ENCODE measurements at regions not wholly inside any gene's neighbourhood (a gene's known extent, or its start where the extent isn't known, plus 50 kb on each side); places are given as distances from the start of the nearest gene placed in this dataset.

DNA sequence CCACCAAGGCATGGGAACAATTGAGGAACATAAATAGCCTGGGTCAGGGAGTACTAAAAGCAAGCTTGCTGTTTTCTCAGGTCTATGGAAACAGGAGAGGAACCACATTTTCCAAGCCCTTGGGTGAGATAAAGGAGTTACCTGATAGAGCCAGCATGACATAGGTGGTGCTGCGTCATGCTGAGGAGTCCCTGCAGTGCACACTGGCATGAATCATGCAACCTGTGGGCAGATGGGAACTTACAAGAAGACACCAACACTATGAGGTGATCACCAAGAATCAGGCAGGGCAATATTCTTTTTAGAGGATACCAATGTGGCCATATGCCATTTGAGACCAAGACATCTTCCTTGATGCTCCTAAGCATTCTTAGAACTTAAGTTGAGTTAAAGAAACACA is 531.8 kb downstream of the ZEB2 start:
- POLR2A ChIA-PET (ENCODE audit: low non-redundant PET) = no interaction called here
- Histone ChIP-seq H3K27me3 (replicated peaks; ENCODE audit: insufficient read depth, low read depth, low read length, poor library complexity) (no peaks in the 10 kb centered on the region), H3K4me1 (ENCODE audit: insufficient read depth, low read length, poor library complexity, severe bottlenecking) (no peaks in the 10 kb centered on the region), H3K27ac (ENCODE audit: low read depth, low read length, poor library complexity, severe bottlenecking) (no peak overlapping the region), H3K4me3 (ENCODE audit: low read depth, low read length, poor library complexity, severe bottlenecking) (no peak overlapping the region), H3K9me3 (ENCODE audit: low read depth, low read length, poor library complexity, severe bottlenecking) (peaks cover 8% of the 10 kb centered on the region), H3K36me3 (ENCODE audit: insufficient read depth, low read length, poor library complexity, severe bottlenecking) (no peaks in the 10 kb centered on the region)
- intact Hi-C loops (cut with micrococcal nuclease; ENCODE audit: unreplicated experiment) = no loop called here
- no TSS peak for BruUV-seq (replicated peaks)
- CTCF ChIA-PET = no interaction called here
- TF ChIP-seq EZH2 (IDR thresholded peaks at IDR 0.05; ENCODE audit: borderline replicate concordance, low read depth, low read length, poor library complexity, severe bottlenecking) = no peak
- TF ChIP-seq, protein P1, sequence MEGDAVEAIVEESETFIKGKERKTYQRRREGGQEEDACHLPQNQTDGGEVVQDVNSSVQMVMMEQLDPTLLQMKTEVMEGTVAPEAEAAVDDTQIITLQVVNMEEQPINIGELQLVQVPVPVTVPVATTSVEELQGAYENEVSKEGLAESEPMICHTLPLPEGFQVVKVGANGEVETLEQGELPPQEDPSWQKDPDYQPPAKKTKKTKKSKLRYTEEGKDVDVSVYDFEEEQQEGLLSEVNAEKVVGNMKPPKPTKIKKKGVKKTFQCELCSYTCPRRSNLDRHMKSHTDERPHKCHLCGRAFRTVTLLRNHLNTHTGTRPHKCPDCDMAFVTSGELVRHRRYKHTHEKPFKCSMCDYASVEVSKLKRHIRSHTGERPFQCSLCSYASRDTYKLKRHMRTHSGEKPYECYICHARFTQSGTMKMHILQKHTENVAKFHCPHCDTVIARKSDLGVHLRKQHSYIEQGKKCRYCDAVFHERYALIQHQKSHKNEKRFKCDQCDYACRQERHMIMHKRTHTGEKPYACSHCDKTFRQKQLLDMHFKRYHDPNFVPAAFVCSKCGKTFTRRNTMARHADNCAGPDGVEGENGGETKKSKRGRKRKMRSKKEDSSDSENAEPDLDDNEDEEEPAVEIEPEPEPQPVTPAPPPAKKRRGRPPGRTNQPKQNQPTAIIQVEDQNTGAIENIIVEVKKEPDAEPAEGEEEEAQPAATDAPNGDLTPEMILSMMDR (conservative IDR thresholded peaks at IDR 0.05; ENCODE audit: low read depth, low read length) = no peak
- no peak for DNase-seq (ENCODE audit: low spot score)

DNA sequence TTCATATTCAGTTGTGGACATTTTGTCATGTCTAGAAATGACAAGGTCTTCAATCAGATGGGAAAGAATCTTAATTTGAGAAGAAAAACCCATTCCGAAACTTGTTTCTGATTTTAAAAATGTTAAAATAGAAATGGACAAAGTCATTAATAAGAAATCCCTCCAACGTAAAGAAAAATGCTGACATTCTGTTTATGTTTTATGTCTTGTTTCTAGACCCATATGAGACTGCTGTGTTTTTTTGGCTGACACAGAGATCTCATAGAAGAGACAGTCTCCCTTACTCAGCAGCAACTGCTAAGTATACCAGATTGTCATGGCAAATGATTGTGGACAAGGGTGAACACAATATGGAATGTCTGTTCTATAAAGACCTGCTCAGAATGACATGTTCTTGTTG is 538.5 kb downstream of the ZEB2 start:
- no peaks in the 10 kb centered on the region for H3K27me3 ChIP-seq (replicated peaks; ENCODE audit: insufficient read depth, low read depth, low read length, poor library complexity)
- CTCF ChIA-PET = no interaction called here
- intact Hi-C loops (cut with micrococcal nuclease; ENCODE audit: unreplicated experiment) = no loop called here
- H3K4me1 ChIP-seq (ENCODE audit: insufficient read depth, low read length, poor library complexity, severe bottlenecking) = no peaks in the 10 kb centered on the region
- POLR2A ChIA-PET (ENCODE audit: low non-redundant PET) = no interaction called here
- H3K36me3 ChIP-seq (ENCODE audit: insufficient read depth, low read length, poor library complexity, severe bottlenecking) = no peaks in the 10 kb centered on the region
- TF ChIP-seq, protein P1 (conservative IDR thresholded peaks at IDR 0.05; ENCODE audit: low read depth, low read length) = no peak
- no peak for TF ChIP-seq EZH2 (IDR thresholded peaks at IDR 0.05; ENCODE audit: borderline replicate concordance, low read depth, low read length, poor library complexity, severe bottlenecking)
- H3K4me3 ChIP-seq (ENCODE audit: low read depth, low read length, poor library complexity, severe bottlenecking) = no peak overlapping the region
- BruUV-seq (replicated peaks) = no TSS peak
- no peak for DNase-seq (ENCODE audit: low spot score)
- H3K27ac ChIP-seq (ENCODE audit: low read depth, low read length, poor library complexity, severe bottlenecking) = no peak overlapping the region
- H3K9me3 ChIP-seq (ENCODE audit: low read depth, low read length, poor library complexity, severe bottlenecking) = no peaks in the 10 kb centered on the region

DNA sequence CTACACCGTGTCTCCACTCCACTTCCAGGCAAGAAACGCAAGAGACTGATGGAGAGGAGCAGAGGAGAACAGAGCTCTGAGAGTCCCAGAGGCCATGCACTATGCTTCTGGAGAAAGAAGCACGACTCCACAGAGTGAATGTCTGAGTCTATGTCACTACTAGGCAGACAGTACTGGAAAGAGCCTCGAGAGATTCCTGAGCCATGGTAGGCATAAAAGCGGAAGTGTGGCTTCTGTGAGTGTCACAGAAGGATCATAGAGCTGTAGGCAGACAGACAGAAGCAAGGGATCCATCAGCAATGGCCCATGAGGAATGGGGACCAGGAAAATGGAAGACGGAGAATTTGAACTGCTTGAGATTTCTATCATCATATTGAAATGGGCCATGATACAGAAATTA is 542.6 kb downstream of the ZEB2 start:
- BruUV-seq (replicated peaks) = no TSS peak
- intact Hi-C loops (cut with micrococcal nuclease; ENCODE audit: unreplicated experiment) = no loop called here
- no peak overlapping the region for H3K27ac ChIP-seq (ENCODE audit: low read depth, low read length, poor library complexity, severe bottlenecking)
- no peak for TF ChIP-seq EZH2 (IDR thresholded peaks at IDR 0.05; ENCODE audit: borderline replicate concordance, low read depth, low read length, poor library complexity, severe bottlenecking)
- TF ChIP-seq, protein P1 (conservative IDR thresholded peaks at IDR 0.05; ENCODE audit: low read depth, low read length) = no peak
- no peaks in the 10 kb centered on the region for H3K27me3 ChIP-seq (replicated peaks; ENCODE audit: insufficient read depth, low read depth, low read length, poor library complexity)
- no peaks in the 10 kb centered on the region for H3K4me1 ChIP-seq (ENCODE audit: insufficient read depth, low read length, poor library complexity, severe bottlenecking)
- POLR2A ChIA-PET (ENCODE audit: low non-redundant PET) = no interaction called here
- H3K36me3 ChIP-seq (ENCODE audit: insufficient read depth, low read length, poor library complexity, severe bottlenecking) = no peaks in the 10 kb centered on the region
- DNase-seq (ENCODE audit: low spot score) = no peak
- CTCF ChIA-PET = no interaction called here
- H3K9me3 ChIP-seq (ENCODE audit: low read depth, low read length, poor library complexity, severe bottlenecking) = no peaks in the 10 kb centered on the region
- no peak overlapping the region for H3K4me3 ChIP-seq (ENCODE audit: low read depth, low read length, poor library complexity, severe bottlenecking)
